A673 (cell line): ENCODE measurements at regions not wholly inside any gene's neighbourhood (a gene's known extent, or its start where the extent isn't known, plus 50 kb on each side); places are given as distances from the start of the nearest gene placed in this dataset.

Experiments
- BruUV-seq: library from RNA; stranded (reverse); fragments of 400-500 nt; replicated peaks from 2 replicates; lab custom pipeline; 2021; lab: Mats Ljungman, UMichigan
- CTCF ChIA-PET: fragments of 300-600 bp; sonication (Branson Sonifier 250); formaldehyde crosslinking; loops from one replicate; lab custom pipeline; 2022; ENCODE audit warnings: antibody characterized with exemption; lab: Charles Lee
- POLR2A ChIA-PET: fragments of 300-600 bp; sonication (Branson Sonifier 250); formaldehyde crosslinking; loops from one replicate; lab custom pipeline; 2022; ENCODE audit warnings: antibody characterized with exemption; ENCODE audit not compliant: low non-redundant PET; lab: Charles Lee
- DNase-seq: peaks from one replicate; pipeline ENCODE4 v3.0.0-alpha.2; 2015; ENCODE audit warnings: low spot score
- H3K27ac ChIP-seq: fragments of 200-600 bp; sonication (generic); 2 replicates; pipeline ENCODE4 v1.5.1; 2016; ENCODE audit warnings: mixed run types, low read depth, mild to moderate bottlenecking, mixed read lengths, antibody characterized with exemption, low read length; ENCODE audit not compliant: poor library complexity, severe bottlenecking
- H3K27me3 ChIP-seq: fragments of 200-600 bp; sonication (generic); replicated peaks from 2 replicates; pipeline ENCODE4 v1.6.1; 2017; ENCODE audit warnings: mixed run types, low read depth, mild to moderate bottlenecking, mixed read lengths, antibody characterized with exemption, low read length; ENCODE audit not compliant: insufficient read depth, poor library complexity
- H3K36me3 ChIP-seq: fragments of 200-600 bp; sonication (generic); 2 replicates; pipeline ENCODE4 v1.6.1; 2016; ENCODE audit warnings: mixed run types, mild to moderate bottlenecking, mixed read lengths, antibody characterized with exemption, low read length; ENCODE audit not compliant: insufficient read depth, poor library complexity, severe bottlenecking
- H3K4me1 ChIP-seq: fragments of 200-600 bp; sonication (generic); 2 replicates; pipeline ENCODE4 v1.6.1; 2017; ENCODE audit warnings: mixed run types, mild to moderate bottlenecking, mixed read lengths, antibody characterized with exemption, low read length; ENCODE audit not compliant: insufficient read depth, poor library complexity, severe bottlenecking
- H3K4me3 ChIP-seq: fragments of 200-600 bp; sonication (generic); 2 replicates; pipeline ENCODE4 v1.5.1; 2016; ENCODE audit warnings: low read depth, mixed run types, mild to moderate bottlenecking, mixed read lengths, low read length; ENCODE audit not compliant: poor library complexity, severe bottlenecking
- H3K9me3 ChIP-seq: fragments of 200-600 bp; sonication (generic); 2 replicates; pipeline ENCODE4 v1.6.1; 2016; ENCODE audit warnings: mixed run types, low read depth, mild to moderate bottlenecking, mixed read lengths, antibody characterized with exemption, low read length; ENCODE audit not compliant: poor library complexity, severe bottlenecking
- EZH2 ChIP-seq: fragments of 200-600 bp; sonication (generic); IDR thresholded peaks from 2 replicates; pipeline ENCODE4 v1.6.1; 2017; ENCODE audit warnings: borderline replicate concordance, low read depth, mild to moderate bottlenecking, mixed read lengths, antibody characterized with exemption, low read length; ENCODE audit not compliant: poor library complexity, severe bottlenecking
- intact Hi-C: fragments of 100-400 bp; cut with micrococcal nuclease; formaldehyde crosslinking; loops from one replicate; pipeline ENCODE4 v1.10.0; 2022; ENCODE audit not compliant: unreplicated experiment
- TF ChIP-seq, protein P1 (sequence below): fragments of 300-800, 200-600 bp; sonication (generic); conservative IDR thresholded peaks from 2 replicates; pipeline ENCODE4 v1.5.1; 2017; ENCODE audit warnings: low read depth, mild to moderate bottlenecking, antibody characterized with exemption, low read length, moderate library complexity, mixed read lengths

DNA sequence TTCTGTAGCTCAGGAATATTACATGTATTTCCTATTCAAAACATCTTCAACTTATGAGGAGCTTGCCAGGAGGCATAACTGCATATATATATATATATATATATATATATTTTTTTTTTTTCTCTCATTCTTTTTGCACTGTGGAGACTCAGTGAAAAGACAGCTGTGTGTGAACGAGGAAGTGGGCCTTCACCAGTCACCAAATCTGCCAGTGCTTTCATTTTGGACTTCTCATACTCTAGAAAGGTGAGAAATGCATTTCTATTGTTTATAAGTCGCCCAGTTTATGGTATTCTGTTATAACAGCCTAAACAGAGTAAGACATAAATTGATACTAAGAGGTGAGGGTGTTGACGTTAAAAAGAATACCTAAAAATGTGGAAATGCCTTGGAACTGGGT lies 710.6 kb downstream of the TRAM1L1 start:
- Histone ChIP-seq H3K4me1 (no peaks in the 10 kb centered on the region), H3K9me3 (peaks cover 3% of the 10 kb centered on the region), H3K27me3 (no peaks in the 10 kb centered on the region), H3K27ac (no peak overlapping the region), H3K4me3 (no peak overlapping the region), H3K36me3 (no peaks in the 10 kb centered on the region)
- no TSS peak for BruUV-seq
- TF ChIP-seq EZH2: no peak
- TF ChIP-seq, protein P1, sequence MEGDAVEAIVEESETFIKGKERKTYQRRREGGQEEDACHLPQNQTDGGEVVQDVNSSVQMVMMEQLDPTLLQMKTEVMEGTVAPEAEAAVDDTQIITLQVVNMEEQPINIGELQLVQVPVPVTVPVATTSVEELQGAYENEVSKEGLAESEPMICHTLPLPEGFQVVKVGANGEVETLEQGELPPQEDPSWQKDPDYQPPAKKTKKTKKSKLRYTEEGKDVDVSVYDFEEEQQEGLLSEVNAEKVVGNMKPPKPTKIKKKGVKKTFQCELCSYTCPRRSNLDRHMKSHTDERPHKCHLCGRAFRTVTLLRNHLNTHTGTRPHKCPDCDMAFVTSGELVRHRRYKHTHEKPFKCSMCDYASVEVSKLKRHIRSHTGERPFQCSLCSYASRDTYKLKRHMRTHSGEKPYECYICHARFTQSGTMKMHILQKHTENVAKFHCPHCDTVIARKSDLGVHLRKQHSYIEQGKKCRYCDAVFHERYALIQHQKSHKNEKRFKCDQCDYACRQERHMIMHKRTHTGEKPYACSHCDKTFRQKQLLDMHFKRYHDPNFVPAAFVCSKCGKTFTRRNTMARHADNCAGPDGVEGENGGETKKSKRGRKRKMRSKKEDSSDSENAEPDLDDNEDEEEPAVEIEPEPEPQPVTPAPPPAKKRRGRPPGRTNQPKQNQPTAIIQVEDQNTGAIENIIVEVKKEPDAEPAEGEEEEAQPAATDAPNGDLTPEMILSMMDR: no peak
- ChIA-PET POLR2A (no interaction called here), CTCF (no interaction called here)
- intact Hi-C loops: no loop called here
- DNase-seq: no peak

DNA sequence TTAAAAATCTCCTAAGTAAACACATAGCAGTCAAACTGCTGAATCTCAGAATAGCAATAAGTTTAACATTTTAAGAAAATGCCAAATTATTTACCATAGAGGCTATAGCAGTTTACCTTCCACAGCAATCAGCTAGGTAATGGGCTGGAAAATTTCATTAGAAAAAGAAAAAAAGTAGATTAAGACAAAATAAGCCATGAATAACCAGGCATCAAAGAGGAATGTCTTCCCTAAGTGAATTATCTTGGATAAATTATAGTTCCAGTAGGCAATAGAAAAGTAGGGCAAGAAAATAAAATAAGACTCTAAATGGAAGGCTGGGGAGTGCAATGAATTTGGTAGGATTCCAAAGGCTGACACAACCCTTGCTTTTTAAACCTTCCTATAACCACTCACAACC lies 722.8 kb downstream of the TRAM1L1 start:
- no TSS peak for BruUV-seq

DNA sequence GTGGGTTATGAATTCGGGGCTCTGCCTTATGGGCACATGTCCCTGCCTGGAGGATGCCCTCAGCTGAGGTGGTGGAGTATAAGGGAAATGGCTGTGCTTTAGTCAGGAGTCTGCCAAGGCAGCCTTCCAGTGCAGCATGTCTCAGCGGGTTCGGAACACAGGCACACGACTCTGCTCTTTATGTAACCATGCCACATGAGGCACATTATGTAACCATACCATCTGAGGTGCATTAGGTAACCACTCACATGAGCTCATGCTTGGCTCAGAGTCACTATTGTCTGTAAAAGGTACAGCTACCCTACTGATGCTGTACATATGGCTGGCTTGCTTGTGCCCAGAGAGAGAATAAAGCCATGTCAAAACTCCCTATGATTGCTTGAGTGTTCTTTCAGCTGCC lies 723.6 kb downstream of the TRAM1L1 start:
- CTCF ChIA-PET: interaction anchor here (0.6 kb wide), 1 partner anchor 140 kb away, joined by 3 read pairs; no protein-coding TSS in a partner anchor

More for the DNA sequence above, 722.8 kb downstream of the TRAM1L1 start:
- Histone ChIP-seq H3K4me3 (no peak overlapping the region), H3K36me3 (no peaks in the 10 kb centered on the region), H3K9me3 (no peaks in the 10 kb centered on the region), H3K27me3 (no peaks in the 10 kb centered on the region), H3K4me1 (no peaks in the 10 kb centered on the region), H3K27ac (no peak overlapping the region)
- POLR2A ChIA-PET: no interaction called here
- intact Hi-C loops: no loop called here
- no peak for DNase-seq
- CTCF ChIA-PET: no interaction called here
- TF ChIP-seq, protein P1: no peak
- TF ChIP-seq EZH2: no peak

More for the DNA sequence above, 723.6 kb downstream of the TRAM1L1 start:
- H3K27ac ChIP-seq: no peak overlapping the region
- DNase-seq: no peak
- H3K36me3 ChIP-seq: no peaks in the 10 kb centered on the region
- H3K9me3 ChIP-seq: no peaks in the 10 kb centered on the region
- intact Hi-C loops: no loop called here
- TF ChIP-seq, protein P1: no peak
- no peak for TF ChIP-seq EZH2
- POLR2A ChIA-PET: no interaction called here
- H3K4me3 ChIP-seq: no peak overlapping the region
- H3K27me3 ChIP-seq: no peaks in the 10 kb centered on the region
- H3K4me1 ChIP-seq: no peaks in the 10 kb centered on the region
- no TSS peak for BruUV-seq
